Putamen (tissue), 1 donor: ENCODE measurements at regions not wholly inside any gene's neighbourhood (a gene's known extent, or its start where the extent isn't known, plus 50 kb on each side); places are given as distances from the start of the nearest gene placed in this dataset.
"Not testable (repeated sequence)": the region's sequence is repeated elsewhere in the genome, so short reads cannot be mapped to it uniquely, and the experiment has no call there.

Experiments
- DNase-seq: peaks from one replicate; pipeline ENCODE4 v3.0.0-alpha.2; 2016; ENCODE audit warnings: low spot score

GRCh38 chr15:70602834-70603560 is 160.4 kb downstream of the UACA start:
- peak; percentile 9 for DNase-seq

- DNase-seq: no peak
These were observed 161.1 kb downstream of the UACA start for GRCh38 chr15:70602281-70602680.

GRCh38 chr15:70597945-70598344 is 165.4 kb downstream of the UACA start:
- no peak for DNase-seq

- DNase-seq: no peak
These were observed 166.2 kb downstream of the UACA start for GRCh38 chr15:70597056-70597603.

- DNase-seq: no peak
These were observed 166.9 kb downstream of the UACA start for GRCh38 chr15:70596354-70597055.

- DNase-seq: no peak
These were observed 169.6 kb downstream of the UACA start for GRCh38 chr15:70593795-70594194.

- DNase-seq: no peak
These were observed 173.6 kb downstream of the UACA start for GRCh38 chr15:70589728-70590127.

GRCh38 chr15:70589221-70589620 is 174.1 kb downstream of the UACA start:
- no peak for DNase-seq

GRCh38 chr15:70588613-70589012 is 174.7 kb downstream of the UACA start:
- no peak for DNase-seq

GRCh38 chr15:70587896-70588567 is 175.3 kb downstream of the UACA start:
- DNase-seq: no peak

- DNase-seq: not testable (repeated sequence)
These were observed 176.2 kb downstream of the UACA start for GRCh38 chr15:70587012-70587634.

- no peak for DNase-seq
These were observed 177.1 kb downstream of the UACA start for GRCh38 chr15:70586241-70586640.

GRCh38 chr15:70585707-70586034 is 177.7 kb downstream of the UACA start:
- DNase-seq: no peak

- DNase-seq: no peak
These were observed 178.3 kb downstream of the UACA start for GRCh38 chr15:70584838-70585706.

- no peak for DNase-seq
These were observed 178.9 kb downstream of the UACA start for GRCh38 chr15:70584441-70584837.

- no peak for DNase-seq
These were observed 180.4 kb downstream of the UACA start for GRCh38 chr15:70583006-70583405.

GRCh38 chr15:70582143-70582945 is 181.0 kb downstream of the UACA start:
- no peak for DNase-seq

GRCh38 chr15:70580958-70581357 is 182.4 kb downstream of the UACA start:
- DNase-seq: no peak

- DNase-seq: no peak
These were observed 183.1 kb downstream of the UACA start for GRCh38 chr15:70580286-70580685.

- no peak for DNase-seq
These were observed 183.6 kb downstream of the UACA start for GRCh38 chr15:70579766-70580165.

- DNase-seq: no peak
These were observed 185.2 kb downstream of the UACA start for GRCh38 chr15:70578196-70578595.
